GM19463 (cell line): ENCODE measurements at regions not wholly inside any gene's neighbourhood (a gene's known extent, or its start where the extent isn't known, plus 50 kb on each side); places are given as distances from the start of the nearest gene placed in this dataset.

Experiments
- ATAC-seq: cut with Tn5 transposase; IDR thresholded peaks from one replicate; pipeline ENCODE4 v1.9.1; 2021; ENCODE audit warnings: mild to moderate bottlenecking, moderate library complexity; ENCODE audit not compliant: unreplicated experiment

DNA sequence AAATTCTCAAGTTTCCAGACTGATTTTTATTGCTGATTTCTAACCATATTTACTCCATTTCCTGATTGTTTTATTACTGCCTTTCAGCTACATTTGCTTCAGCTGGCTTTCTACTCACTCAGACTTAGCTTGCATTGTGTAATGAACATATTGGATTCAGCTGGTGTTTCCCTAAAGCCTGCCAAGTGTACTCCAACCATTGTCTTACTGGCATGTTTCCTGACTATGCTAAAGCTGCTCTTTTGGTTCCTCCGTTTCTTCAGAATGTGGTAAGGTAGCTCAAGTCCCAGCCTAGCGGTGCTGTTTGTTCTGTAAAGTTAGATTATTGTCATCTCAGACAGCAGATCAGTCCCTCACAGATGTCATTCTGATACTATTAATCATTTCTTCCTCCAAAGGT, 53.1 kb upstream of the GLRA2 start:
- ATAC-seq, result no peak

DNA sequence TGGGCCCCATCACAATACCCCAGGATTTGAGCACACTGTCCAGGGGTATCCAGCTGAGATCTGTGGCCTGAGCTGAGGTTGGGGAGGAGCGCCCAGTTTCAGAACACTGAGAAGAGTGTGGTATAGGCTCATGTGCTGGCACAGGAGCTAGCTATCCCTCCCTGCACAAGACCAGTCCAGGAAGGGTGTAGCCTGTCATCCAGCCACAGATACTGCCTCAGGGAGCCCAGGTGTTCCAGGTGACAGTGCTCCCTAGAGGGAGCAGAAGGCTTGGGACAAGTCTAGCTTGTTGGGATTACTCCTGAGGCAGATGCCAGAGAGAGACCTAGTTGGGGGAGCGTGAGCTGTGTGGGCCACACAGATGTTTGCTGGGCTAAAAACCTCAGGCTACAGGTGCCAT, 79.6 kb upstream of the GLRA2 start:
- ATAC-seq, result no peak

DNA sequence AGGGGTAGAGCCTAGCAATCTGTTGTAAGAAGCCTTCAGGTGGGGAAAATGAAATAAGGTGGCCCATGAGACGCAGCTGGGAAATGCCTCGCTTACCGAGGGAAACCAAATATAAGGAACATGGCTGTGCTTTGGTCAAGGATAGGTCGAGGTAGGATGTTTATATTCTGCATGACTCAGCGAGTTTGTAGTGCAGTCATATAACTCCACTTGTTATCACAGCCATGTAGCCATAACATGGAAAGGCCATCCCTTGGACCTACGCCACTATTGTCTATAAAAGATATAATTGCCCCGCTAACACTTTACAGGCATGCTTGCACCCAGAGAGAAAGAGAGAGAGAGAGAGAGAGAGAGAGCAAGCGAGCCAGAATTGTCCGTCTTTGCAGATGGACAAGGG, 80.9 kb upstream of the GLRA2 start:
- ATAC-seq, result no peak

DNA sequence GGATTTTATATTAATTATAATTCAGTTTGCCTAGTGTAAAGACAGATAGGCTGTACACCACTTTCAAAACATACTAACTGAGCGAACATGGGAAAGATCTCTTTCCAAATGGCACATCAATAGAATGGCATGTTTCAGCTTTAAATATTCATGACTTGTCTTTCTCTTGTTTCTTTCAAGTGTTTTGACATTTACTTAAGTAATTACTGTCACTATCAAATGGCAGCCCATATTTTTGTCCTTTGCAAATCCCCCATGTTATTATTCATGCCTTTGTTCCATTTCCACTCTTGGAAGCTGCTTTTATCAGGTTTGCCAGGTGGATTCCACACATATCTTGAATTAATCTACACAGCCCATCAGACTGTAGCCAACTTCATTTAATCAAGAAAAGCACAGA, 89.2 kb upstream of the GLRA2 start:
- ATAC-seq, result no peak

DNA sequence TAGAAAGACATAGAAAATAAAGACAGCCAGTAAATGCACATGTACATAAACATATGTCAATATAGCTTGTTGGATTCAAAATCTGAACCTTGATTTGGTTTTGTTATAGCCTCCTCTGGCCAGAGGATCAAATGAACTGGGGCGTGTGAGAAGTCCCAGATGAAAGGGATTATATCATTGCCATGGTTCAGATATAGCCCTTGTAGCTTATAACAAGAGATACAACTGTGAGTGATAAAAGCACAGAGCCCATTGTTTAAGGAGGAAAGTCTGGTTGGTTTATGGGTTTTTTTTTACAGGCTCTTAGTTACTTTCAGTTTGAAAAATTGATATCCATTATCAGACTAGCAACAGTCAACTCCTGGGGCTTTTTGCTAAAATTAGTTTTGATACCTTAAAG, 101.7 kb upstream of the GLRA2 start:
- ATAC-seq, result no peak

DNA sequence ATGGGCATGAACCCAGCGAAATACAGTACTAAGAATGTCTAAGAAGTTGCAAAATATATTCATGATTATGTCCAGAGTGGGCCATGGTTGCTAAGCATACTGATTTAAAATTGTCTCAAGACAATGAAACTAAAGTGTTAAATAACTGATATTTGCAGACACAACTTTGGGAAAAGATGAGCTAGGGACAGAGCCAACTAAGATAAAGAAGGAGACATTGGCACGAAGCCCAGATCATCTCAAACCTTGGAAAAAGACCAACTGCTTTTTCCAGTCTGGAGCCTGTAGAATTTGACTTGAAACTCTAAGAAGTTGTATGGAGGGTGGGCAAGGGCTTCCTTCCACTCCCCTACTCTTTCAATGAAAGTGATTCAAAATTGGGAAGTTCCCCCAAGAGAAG, 108.5 kb upstream of the GLRA2 start:
- ATAC-seq, result no peak

DNA sequence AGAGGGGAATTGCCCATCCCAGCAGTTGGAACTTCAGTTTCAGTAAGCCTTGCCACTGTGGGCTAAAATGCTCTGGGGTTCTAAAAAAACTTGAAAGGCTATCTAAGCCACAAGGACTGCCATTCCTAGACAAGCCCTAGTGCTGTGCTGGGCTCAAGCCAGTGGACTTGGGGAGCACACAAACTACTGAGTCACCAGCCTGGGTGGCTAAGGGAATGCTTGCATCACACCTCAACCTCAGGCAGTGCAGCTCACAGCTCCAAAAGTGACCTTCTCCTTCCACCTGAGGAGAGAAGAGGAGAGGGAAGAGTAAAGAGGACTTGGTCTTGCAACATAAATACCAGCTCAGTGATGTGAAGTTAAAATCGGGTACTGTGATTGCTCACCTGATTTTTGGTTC, 116.7 kb upstream of the GLRA2 start:
- ATAC-seq, result no peak

DNA sequence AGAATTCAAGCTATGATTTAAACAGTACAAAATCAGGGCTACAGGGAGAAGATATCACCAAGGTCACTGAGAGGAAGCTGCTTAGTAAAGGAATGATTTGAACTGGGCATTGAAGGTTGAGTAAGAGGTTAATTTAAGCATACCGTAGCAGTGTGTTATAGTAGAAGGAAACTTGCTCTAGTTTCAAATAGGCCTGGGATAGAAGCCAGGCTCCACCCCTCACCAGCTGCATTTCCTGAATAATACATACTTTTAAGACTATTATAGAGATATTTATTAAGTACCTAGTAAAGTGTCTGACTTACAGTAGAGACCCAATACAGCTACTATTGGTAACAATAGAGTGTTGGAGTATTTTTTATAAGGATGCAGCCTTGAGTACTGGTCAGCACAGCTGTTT, 118.0 kb upstream of the GLRA2 start:
- ATAC-seq, result no peak

DNA sequence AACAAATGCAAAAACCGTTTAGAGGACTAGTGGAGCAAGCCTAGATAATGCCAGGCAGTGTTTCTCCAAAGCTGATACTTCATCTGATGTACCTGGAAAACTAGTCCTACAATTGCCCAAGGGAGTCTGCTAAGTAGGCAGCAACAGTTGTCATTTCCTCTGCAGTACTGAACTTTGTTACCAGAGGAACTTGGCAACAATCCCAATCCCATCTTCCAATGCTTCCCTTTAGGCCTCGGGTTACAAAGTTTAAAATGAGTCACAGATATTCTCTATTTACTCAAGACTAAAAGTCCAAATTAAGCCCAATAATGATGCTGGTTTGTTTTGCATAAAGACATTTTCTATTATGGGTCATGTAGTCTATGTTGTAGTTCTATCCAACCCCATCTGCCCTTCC, 120.0 kb upstream of the GLRA2 start:
- no peak for ATAC-seq

DNA sequence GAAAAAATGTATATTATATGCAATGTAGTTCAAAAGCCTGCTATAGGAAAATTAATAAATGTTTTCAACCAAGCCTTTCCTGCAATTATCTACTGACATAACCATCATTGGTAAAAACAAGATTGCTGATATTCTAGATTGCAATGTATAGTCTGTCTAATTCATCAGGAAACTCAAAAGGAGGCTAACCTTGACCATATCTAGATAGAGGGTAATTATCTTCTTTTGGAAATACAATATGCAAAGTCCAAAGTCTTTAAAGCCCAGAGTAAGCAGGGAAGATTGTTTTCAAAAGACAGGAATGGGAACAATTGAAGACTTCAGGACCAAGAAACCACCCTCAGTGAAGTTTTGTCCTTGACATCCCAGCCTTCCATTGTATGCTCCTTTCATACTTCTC, 123.1 kb upstream of the GLRA2 start:
- no peak for ATAC-seq

DNA sequence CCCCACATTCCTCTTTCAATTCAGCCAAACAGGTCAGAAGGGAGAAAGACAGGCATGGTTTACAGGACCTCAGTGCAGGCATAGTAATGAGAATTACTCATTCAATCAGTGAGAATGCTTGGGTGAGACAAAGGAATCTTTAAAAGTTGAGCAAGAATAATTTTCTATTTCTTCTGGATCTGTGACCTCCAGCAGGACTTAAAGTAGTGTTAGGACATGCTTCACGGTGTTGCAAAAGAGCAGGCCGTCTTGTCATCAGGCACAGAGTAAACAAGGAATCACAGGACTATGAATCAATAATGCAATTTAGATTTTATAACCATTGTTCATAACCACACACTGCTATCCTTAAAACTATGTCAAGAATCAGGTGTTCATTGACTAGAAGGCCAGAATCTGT, 130.6 kb upstream of the GLRA2 start:
- ATAC-seq, result no peak

DNA sequence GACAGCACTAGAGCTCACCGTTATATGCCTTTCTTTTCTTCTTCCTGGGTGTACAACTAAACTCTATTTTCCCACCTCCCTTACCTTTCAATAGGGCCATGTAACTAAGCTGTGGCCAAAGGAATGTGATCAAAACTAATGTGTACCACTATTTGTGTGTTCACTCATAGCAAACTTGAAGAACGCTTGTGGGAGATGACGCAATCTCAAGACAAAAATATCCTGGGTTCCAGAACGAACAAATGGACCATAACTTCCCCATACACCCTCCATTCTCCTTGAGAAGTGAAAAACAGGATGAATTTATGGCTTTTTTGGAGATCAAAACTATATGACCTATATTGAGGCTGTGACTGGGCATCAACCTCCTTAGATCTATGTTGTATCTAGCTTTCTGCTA, 139.7 kb upstream of the GLRA2 start:
- ATAC-seq, result no peak

DNA sequence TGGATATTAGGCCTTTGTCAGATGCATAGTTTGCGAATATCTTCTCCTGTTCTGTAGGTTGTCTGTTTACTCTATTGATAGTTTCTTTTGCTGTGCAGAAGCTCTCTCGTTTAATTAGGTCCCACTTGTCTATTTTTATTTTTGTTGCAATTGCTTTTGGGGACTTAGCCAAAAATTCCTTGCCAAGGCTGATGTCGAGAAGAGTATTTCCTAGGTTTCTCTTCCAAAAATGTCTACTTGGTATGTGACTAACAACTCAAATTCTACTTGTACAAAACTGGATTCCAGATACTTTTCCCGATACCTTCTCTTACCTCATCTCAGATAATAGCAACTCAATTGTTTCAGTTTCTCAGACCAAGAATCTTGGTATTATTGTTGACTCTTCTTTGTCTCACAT, 142.4 kb upstream of the GLRA2 start:
- ATAC-seq, result no peak

DNA sequence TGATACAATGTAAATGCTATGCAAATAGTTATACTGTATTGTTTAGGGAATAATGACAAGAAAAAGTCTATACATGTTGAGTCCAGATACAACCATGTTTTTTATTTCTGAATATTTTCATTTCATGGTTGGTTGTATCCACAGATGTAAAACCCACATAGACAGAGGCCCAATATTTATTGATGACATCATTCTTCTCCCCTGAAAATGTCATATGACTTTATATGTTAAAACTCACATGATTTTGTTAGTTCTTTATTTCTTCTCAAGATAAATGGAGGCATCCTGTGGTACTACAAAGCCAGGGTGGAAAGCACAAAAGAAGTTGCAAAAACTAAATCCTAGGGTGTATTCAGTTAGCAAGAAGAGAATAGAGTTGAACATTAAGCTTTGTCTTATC, 149.3 kb upstream of the GLRA2 start:
- no peak for ATAC-seq

DNA sequence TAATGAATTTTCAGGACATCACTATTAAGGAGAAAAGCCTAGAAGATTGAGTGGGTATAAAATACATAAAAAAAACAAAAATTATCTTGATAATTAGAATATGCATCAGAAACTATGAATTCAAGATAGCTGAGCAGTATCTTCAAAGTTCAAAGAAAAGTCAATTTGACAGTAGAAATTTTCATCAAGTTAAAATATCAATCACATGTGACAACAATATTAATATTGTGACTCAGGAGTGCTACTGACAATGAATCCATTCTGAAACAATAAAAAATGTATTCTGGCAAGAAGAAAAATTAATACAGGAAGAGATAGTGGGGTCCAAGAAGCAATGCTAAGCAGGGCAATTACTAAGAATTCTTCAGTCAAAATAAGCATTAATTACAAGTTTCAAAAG, 151.9 kb upstream of the GLRA2 start:
- no peak for ATAC-seq

DNA sequence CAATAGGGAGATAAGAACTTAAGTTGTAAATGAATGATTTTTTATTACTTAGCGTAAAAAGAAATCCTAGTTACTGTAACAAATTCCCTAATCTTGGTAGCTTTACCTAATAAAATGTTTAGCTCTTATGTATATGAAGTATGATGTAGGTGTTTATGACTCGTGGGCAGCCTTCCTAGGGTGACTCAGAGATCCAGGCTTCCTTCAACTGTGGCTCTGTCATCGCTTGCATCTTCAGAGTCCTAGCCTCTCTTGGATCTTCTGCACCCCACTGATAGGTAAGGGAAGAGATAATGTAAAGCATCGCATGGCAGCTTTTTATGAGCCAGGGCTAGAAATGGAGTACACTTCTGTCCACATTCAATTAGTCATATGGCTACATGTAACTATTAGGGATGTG, 165.6 kb upstream of the GLRA2 start:
- no peak for ATAC-seq

DNA sequence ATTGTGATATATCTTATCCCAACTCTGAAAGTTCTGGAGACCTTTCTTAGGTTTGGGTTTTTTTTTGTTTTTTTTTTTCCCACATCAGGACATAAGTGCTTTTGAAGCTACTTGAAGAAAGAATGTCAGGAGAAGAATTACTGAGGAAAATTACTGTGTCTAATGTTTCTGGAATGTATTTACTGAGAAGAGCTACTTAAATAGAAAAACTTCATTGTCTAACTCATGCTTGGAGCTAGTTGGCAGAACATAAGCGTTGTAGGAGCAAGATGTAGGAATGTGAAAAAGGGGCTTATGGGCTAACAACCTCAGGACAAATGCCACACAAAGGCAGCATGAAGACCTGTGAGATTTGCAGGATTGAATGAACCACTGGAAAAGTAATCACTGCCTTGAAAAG, 166.6 kb upstream of the GLRA2 start:
- no peak for ATAC-seq

DNA sequence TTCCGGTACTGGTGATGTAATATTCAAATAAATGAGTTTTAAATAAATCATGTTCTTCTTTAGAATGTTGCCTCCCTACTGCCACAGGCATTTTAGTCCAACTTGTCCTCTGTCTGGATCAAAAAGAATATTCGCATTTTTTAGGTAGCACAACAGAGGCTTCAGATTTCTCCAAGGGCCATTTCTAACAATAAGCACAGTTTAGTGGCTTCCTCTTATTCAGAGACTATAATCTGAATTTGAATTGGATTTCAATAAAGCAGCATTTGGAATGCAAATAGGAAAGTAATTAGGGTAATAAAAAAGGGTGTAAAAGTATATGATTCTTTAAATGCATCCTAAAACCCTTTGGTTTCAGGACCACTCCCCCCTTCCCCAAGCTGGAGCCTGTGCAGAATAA, 167.9 kb upstream of the GLRA2 start:
- no peak for ATAC-seq

DNA sequence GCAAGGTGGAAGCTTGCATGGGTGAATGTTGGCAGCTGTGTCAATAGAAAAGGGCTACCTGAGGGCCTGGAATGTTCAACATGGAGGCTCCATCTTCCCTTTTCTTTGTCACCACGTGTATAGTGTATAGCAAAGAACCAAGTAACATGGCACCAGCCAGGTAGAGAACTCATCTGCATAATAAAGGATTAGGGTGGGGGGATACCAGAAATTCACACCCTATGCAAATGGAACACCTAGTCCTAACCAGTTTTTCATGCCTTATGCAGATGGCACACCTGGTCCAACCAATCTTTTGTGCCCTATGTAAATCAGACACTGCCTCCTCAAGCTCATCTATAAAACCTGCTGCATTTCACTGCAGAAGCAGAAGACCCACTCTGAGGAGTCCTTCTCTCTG, 169.6 kb upstream of the GLRA2 start:
- ATAC-seq, result no peak

DNA sequence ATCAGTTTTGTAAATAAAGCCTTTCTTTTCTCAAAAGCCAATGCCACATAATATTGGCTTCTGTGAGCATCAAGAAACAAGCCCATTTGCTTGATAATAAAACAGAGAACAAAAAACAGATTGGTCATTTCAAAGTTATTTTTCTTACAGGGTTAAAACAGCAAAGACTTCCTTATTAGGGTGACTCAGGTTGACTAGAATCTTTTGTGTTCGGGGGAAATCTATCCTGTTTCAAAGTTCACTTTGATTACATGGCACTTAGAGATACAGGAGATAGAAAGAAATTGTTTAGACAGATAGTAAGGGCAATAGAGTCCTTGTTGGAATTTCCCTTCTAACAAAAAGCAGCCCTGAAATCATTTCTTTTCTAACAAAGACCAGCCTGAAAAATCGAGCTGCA, 170.0 kb upstream of the GLRA2 start:
- no peak for ATAC-seq

DNA sequence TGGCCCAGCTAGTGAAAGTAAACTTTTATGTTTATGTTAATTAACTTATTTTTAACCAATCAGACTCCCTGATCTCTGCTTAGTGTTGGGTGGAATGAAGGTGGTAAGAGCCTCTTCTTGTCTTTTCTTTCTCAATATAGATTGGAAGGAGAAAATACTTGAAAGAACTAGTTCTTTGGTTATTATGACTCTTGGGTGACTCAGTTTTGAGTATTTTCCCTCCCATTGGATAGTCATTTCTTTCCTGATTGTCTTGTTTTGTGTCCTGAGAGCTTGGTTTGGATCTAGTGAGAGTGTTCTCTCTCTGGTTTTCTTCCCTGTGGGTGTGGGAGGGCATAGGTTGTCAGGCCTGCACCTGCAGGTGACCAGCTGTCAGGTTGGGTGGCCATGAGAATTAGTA, 172.0 kb upstream of the GLRA2 start:
- no peak for ATAC-seq

DNA sequence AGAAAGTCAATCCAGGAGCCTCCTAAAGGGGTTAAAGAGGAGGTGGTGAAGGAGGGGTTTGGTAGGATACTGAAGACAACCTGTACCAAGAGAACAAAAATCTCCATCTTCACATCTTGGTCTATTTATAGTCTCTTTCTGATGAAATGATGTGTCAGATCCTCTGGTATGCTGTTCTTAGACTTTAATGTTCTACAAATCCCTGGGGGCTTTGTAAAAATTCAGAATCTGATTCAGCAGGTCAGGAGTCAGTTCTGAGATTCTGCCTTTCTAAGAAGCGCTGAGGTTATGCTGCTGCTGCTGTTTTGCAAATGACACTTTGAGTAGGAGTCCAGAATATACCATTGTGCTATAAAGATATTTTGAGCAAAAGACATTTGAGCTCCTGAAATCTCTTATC, 172.9 kb upstream of the GLRA2 start:
- no peak for ATAC-seq

DNA sequence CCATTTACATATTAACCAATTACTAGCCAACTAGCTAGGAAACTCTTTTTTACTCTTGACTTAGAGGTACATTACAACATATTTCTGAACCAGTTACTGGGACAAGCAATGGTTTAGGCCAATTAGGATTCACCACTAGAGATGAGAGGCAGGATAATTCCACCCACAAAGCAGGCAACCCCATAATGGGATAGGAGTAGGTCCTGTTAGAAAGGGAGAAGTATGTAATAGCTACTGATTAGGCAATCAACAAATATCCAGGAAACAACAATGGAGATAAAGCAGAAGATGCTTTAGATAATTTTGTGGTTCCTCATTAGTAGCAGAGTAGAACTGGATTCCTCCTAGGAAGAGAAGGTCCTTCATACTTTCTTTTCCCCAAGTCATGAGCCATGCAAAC, 173.8 kb upstream of the GLRA2 start:
- ATAC-seq, result no peak

DNA sequence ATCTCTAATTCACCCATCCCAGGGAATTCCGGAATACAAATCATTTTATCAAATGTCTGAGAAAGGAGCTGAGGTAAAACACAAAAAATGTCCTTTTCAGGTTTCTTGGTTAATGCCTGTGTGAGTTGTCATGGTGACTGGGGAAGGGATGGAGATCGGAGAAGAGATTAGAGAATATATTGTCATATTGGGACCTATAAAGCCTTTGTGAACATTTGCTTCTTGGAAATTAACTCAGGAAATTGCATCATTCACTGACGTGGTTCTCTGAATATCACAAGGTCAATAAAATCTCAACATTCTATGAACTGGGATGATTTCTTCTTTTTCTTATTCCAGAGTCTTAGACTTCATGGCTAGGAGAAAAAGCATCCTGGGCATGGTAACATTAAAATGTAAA, 174.8 kb upstream of the GLRA2 start:
- ATAC-seq, result no peak
